ENCODE measurements at regions not wholly inside any gene's neighbourhood (a gene's known extent, or its start where the extent isn't known, plus 50 kb on each side); places are given as distances from the start of the nearest gene placed in this dataset.

- Mint-ChIP-seq H3K4me3 (no peak overlapping the region), H3K27me3 (no peaks in the 10 kb centered on the region), H3K27ac (no peak overlapping the region), H3K36me3 (no peaks in the 10 kb centered on the region), H3K4me1 (no peaks in the 10 kb centered on the region), H3K9me3 (peaks cover 0 to 3% (median 2%) of the 10 kb centered on the region in 3 donors)
- 100% methylated on average over 1 of the region's 1 CpG for WGBS (ENCODE audit: insufficient coverage)
- ChIA-PET CTCF (no interaction called here), POLR2A (no interaction called here)
- no peaks in the 10 kb centered on the region for H3K4me1 ChIP-seq (ENCODE audit: control insufficient read depth in 1 of 2, extremely low read depth in 1 of 2, insufficient read depth in 2 of 2, low read length in 2 of 2)
- H3K9me3 ChIP-seq, result no peaks in the 10 kb centered on the region
- ATAC-seq (replicated peaks in 1 of 4), result no peak
- H3K36me3 ChIP-seq (ENCODE audit: control insufficient read depth in 2 of 2, extremely low read depth in 1 of 2, insufficient read depth in 1 of 2, low read length in 1 of 2), result no peaks in the 10 kb centered on the region
- H3K4me3 ChIP-seq (ENCODE audit: control insufficient read depth in 1 of 2, extremely low read depth in 1 of 2, low read length in 1 of 2), result no peak overlapping the region
- no peak overlapping the region for H3K27ac ChIP-seq (ENCODE audit: low read length)
- no peak for DNase-seq
- no peaks in the 10 kb centered on the region for H3K27me3 ChIP-seq (replicated peaks in 1 of 2; ENCODE audit: control insufficient read depth in 2 of 2, extremely low read depth in 1 of 2, insufficient read depth in 2 of 2, low read length in 1 of 2)
These were observed 788.2 kb upstream of the ARPP21 start for GRCh38 chr3:34851137-34851536.

- Histone ChIP-seq H3K36me3 (ENCODE audit: control insufficient read depth in 2 of 2, extremely low read depth in 1 of 2, insufficient read depth in 1 of 2, low read length in 1 of 2) (no peaks in the 10 kb centered on the region), H3K9me3 (no peaks in the 10 kb centered on the region), H3K27me3 (replicated peaks in 1 of 2; ENCODE audit: control insufficient read depth in 2 of 2, extremely low read depth in 1 of 2, insufficient read depth in 2 of 2, low read length in 1 of 2) (no peaks in the 10 kb centered on the region), H3K4me1 (ENCODE audit: control insufficient read depth in 1 of 2, extremely low read depth in 1 of 2, insufficient read depth in 2 of 2, low read length in 2 of 2) (peaks cover 0 to 2% of the 10 kb centered on the region in 2 experiments), H3K4me3 (ENCODE audit: control insufficient read depth in 1 of 2, extremely low read depth in 1 of 2, low read length in 1 of 2) (no peak overlapping the region), H3K27ac (ENCODE audit: low read length) (no peak overlapping the region)
- Mint-ChIP-seq H3K9me3 (peaks cover 0 to 3% (median 2%) of the 10 kb centered on the region in 3 donors), H3K4me1 (no peaks in the 10 kb centered on the region), H3K27ac (no peak overlapping the region), H3K36me3 (no peaks in the 10 kb centered on the region), H3K4me3 (no peak overlapping the region), H3K27me3 (no peaks in the 10 kb centered on the region)
- WGBS (ENCODE audit: insufficient coverage), result no CpG with 5 or more reads among the region's 1 CpG
- DNase-seq, result no peak
- POLR2A ChIA-PET, result no interaction called here
- no peak for ATAC-seq (replicated peaks in 1 of 4)
- CTCF ChIA-PET, result no interaction called here
These were observed 786.4 kb upstream of the ARPP21 start for GRCh38 chr3:34852844-34853439.

GRCh38 chr3:34856081-34856947 is 783.0 kb upstream of the ARPP21 start:
- WGBS (ENCODE audit: insufficient coverage), result 39% methylated on average over 4 of the region's 7 CpGs
- H3K27ac Mint-ChIP-seq, result no peak overlapping the region
- H3K27ac ChIP-seq (ENCODE audit: low read length), result no peak overlapping the region
- H3K27me3 Mint-ChIP-seq, result no peaks in the 10 kb centered on the region
- H3K36me3 ChIP-seq (ENCODE audit: control insufficient read depth in 2 of 2, extremely low read depth in 1 of 2, insufficient read depth in 1 of 2, low read length in 1 of 2), result no peaks in the 10 kb centered on the region
- H3K27me3 ChIP-seq (replicated peaks in 1 of 2; ENCODE audit: control insufficient read depth in 2 of 2, extremely low read depth in 1 of 2, insufficient read depth in 2 of 2, low read length in 1 of 2), result no peaks in the 10 kb centered on the region
- CTCF ChIA-PET, result interaction anchor here in 1 of 2 donors (0.6 kb wide), 1 partner anchor 13 kb away, joined by 3 read pairs; no protein-coding TSS in a partner anchor
- H3K4me1 ChIP-seq (ENCODE audit: control insufficient read depth in 1 of 2, extremely low read depth in 1 of 2, insufficient read depth in 2 of 2, low read length in 2 of 2), result peaks cover 0 to 2% of the 10 kb centered on the region in 2 experiments
- H3K9me3 ChIP-seq, result no peaks in the 10 kb centered on the region
- no peak for ATAC-seq (replicated peaks in 1 of 4)
- H3K9me3 Mint-ChIP-seq, result peaks cover 0 to 3% (median 2%) of the 10 kb centered on the region in 3 donors
- no peaks in the 10 kb centered on the region for H3K4me1 Mint-ChIP-seq
- H3K4me3 ChIP-seq (ENCODE audit: control insufficient read depth in 1 of 2, extremely low read depth in 1 of 2, low read length in 1 of 2), result no peak overlapping the region
- no peaks in the 10 kb centered on the region for H3K36me3 Mint-ChIP-seq
- H3K4me3 Mint-ChIP-seq, result no peak overlapping the region
- no peak for DNase-seq
- POLR2A ChIA-PET, result interaction anchor here in 1 of 2 donors (0.6 kb wide), 1 partner anchor 20 kb away, joined by 3 read pairs; no protein-coding TSS in a partner anchor

DNA sequence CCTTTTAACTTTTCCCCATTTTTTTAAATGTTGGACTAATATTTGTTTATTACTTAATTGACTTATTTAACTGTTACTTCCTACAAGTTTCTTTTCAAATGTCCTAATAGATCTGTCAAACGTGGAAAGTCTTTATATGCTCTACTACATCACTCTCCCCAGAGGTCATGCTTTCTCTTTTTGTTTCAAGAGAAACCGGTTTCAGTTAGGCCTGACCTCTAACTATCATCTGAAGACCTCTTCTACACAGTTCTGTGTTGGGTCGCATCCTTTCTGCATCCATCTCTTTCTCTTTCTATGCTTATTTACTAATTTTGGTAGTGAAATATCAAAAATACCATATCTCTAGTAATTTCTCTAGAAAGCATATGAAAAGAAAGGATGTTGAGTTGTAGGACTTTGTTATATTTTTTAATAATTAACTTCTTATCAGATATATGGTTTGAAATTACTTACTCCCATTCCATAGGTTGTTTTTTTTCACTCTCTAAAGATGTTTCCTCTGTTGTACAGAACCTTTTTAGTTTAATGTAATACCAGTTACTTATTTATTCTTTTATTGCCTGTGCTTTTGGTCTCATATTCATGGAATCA is 781.2 kb upstream of the ARPP21 start:
- H3K4me3 ChIP-seq (ENCODE audit: control insufficient read depth in 1 of 2, extremely low read depth in 1 of 2, low read length in 1 of 2), result no peak overlapping the region
- H3K4me3 Mint-ChIP-seq, result no peak overlapping the region
- WGBS (ENCODE audit: insufficient coverage), result no CpG with 5 or more reads among the region's 3 CpGs
- POLR2A ChIA-PET, result interaction anchor here in 1 of 2 donors (0.6 kb wide), 1 partner anchor 13 kb away, joined by 3 read pairs; no protein-coding TSS in a partner anchor
- H3K36me3 ChIP-seq (ENCODE audit: control insufficient read depth in 2 of 2, extremely low read depth in 1 of 2, insufficient read depth in 1 of 2, low read length in 1 of 2), result no peaks in the 10 kb centered on the region
- no peaks in the 10 kb centered on the region for H3K9me3 ChIP-seq
- no peaks in the 10 kb centered on the region for H3K36me3 Mint-ChIP-seq
- H3K27ac ChIP-seq (ENCODE audit: low read length), result no peak overlapping the region
- H3K4me1 Mint-ChIP-seq, result no peaks in the 10 kb centered on the region
- peaks cover 0 to 3% (median 2%) of the 10 kb centered on the region in 3 donors for H3K9me3 Mint-ChIP-seq
- DNase-seq (no peak), ATAC-seq (replicated peaks in 1 of 4) (no peak)
- CTCF ChIA-PET, result no interaction called here
- H3K27ac Mint-ChIP-seq, result no peak overlapping the region
- H3K4me1 ChIP-seq (ENCODE audit: control insufficient read depth in 1 of 2, extremely low read depth in 1 of 2, insufficient read depth in 2 of 2, low read length in 2 of 2), result peaks cover 0 to 2% of the 10 kb centered on the region in 2 experiments
- no peaks in the 10 kb centered on the region for H3K27me3 ChIP-seq (replicated peaks in 1 of 2; ENCODE audit: control insufficient read depth in 2 of 2, extremely low read depth in 1 of 2, insufficient read depth in 2 of 2, low read length in 1 of 2)
- no peaks in the 10 kb centered on the region for H3K27me3 Mint-ChIP-seq

GRCh38 chr3:34859746-34860145 is 779.6 kb upstream of the ARPP21 start:
- no peak for ATAC-seq (replicated peaks in 1 of 4)
- Histone ChIP-seq H3K36me3 (ENCODE audit: control insufficient read depth in 2 of 2, extremely low read depth in 1 of 2, insufficient read depth in 1 of 2, low read length in 1 of 2) (no peaks in the 10 kb centered on the region), H3K4me1 (ENCODE audit: control insufficient read depth in 1 of 2, extremely low read depth in 1 of 2, insufficient read depth in 2 of 2, low read length in 2 of 2) (peaks cover 0 to 2% of the 10 kb centered on the region in 2 experiments), H3K27ac (ENCODE audit: low read length) (no peak overlapping the region), H3K4me3 (ENCODE audit: control insufficient read depth in 1 of 2, extremely low read depth in 1 of 2, low read length in 1 of 2) (no peak overlapping the region), H3K27me3 (replicated peaks in 1 of 2; ENCODE audit: control insufficient read depth in 2 of 2, extremely low read depth in 1 of 2, insufficient read depth in 2 of 2, low read length in 1 of 2) (no peaks in the 10 kb centered on the region), H3K9me3 (no peaks in the 10 kb centered on the region)
- no peak for DNase-seq
- H3K4me3 Mint-ChIP-seq, result no peak overlapping the region
- no peaks in the 10 kb centered on the region for H3K36me3 Mint-ChIP-seq
- no peaks in the 10 kb centered on the region for H3K4me1 Mint-ChIP-seq
- no CpG with 5 or more reads among the region's 1 CpG for WGBS (ENCODE audit: insufficient coverage)
- CTCF ChIA-PET, result no interaction called here
- H3K9me3 Mint-ChIP-seq, result no peaks in the 10 kb centered on the region
- no peak overlapping the region for H3K27ac Mint-ChIP-seq
- H3K27me3 Mint-ChIP-seq, result no peaks in the 10 kb centered on the region
- POLR2A ChIA-PET, result no interaction called here

DNA sequence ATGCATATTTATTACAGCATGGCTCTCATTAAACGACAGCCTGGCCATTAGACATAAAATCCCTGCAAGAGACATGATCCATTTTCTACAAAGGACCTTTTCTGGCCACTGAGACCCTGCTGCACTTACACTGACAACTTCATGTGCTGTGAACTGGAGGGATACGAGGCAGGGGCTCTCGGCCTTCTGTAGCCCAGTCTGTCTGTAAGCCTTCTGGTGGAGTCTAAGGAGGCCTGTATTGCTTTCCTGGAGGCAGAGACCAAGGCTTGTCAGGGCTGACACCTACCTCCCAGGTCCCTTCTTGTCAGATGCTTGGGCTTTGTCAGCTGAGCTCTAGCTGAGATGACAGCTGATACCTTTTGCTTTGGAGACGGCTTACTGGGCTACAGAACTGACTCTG is 776.9 kb upstream of the ARPP21 start:
- CTCF ChIA-PET, result no interaction called here
- H3K27me3 Mint-ChIP-seq, result no peaks in the 10 kb centered on the region

More for the DNA sequence above, 776.9 kb upstream of the ARPP21 start:
- Mint-ChIP-seq H3K9me3 (peaks cover 0 to 4% (median 0%) of the 10 kb centered on the region in 3 donors), H3K4me1 (no peaks in the 10 kb centered on the region), H3K4me3 (no peak overlapping the region), H3K27ac (no peak overlapping the region), H3K36me3 (no peaks in the 10 kb centered on the region)
- WGBS (ENCODE audit: insufficient coverage), result 57% methylated on average over 2 of the region's 4 CpGs
- no peaks in the 10 kb centered on the region for H3K36me3 ChIP-seq (ENCODE audit: control insufficient read depth in 2 of 2, extremely low read depth in 1 of 2, insufficient read depth in 1 of 2, low read length in 1 of 2)
- no peak overlapping the region for H3K27ac ChIP-seq (ENCODE audit: low read length)
- DNase-seq (no peak), ATAC-seq (replicated peaks in 1 of 4) (no peak)
- POLR2A ChIA-PET, result no interaction called here
- no peak overlapping the region for H3K4me3 ChIP-seq (ENCODE audit: control insufficient read depth in 1 of 2, extremely low read depth in 1 of 2, low read length in 1 of 2)
- H3K4me1 ChIP-seq (ENCODE audit: control insufficient read depth in 1 of 2, extremely low read depth in 1 of 2, insufficient read depth in 2 of 2, low read length in 2 of 2), result no peaks in the 10 kb centered on the region
- no peaks in the 10 kb centered on the region for H3K9me3 ChIP-seq
- H3K27me3 ChIP-seq (replicated peaks in 1 of 2; ENCODE audit: control insufficient read depth in 2 of 2, extremely low read depth in 1 of 2, insufficient read depth in 2 of 2, low read length in 1 of 2), result no peaks in the 10 kb centered on the region
